ENCODE measurements at regions not wholly inside any gene's neighbourhood (a gene's known extent, or its start where the extent isn't known, plus 50 kb on each side); places are given as distances from the start of the nearest gene placed in this dataset.
A peak's percentile ranks its signal among the peaks of the same experiment; 100 is the strongest.
"Not testable (repeated sequence)": the region's sequence is repeated elsewhere in the genome, so short reads cannot be mapped to it uniquely, and the experiment has no call there.

GRCh38 chr22:22728382-22728781 is 84.0 kb downstream of the GGTLC2 start:
- H3K27me3 ChIP-seq: peaks cover 0 to 19% (median 0%) of the 10 kb centered on the region in 3 donors
- intact Hi-C loops (cut with DNase I): no loop called here
- H3K9me3 ChIP-seq: no peaks in the 10 kb centered on the region
- no peaks in the 10 kb centered on the region for H3K36me3 ChIP-seq
- no peak for DNase-seq
- no peak overlapping the region for H3K27ac ChIP-seq
- H3K4me1 ChIP-seq: no peaks in the 10 kb centered on the region
- TF ChIP-seq CTCF (IDR thresholded peaks at IDR 0.05) (no peak), EP300 (IDR thresholded peaks at IDR 0.05) (no peak), POLR2A (IDR thresholded peaks at IDR 0.05) (no peak), POLR2AphosphoS5 (IDR thresholded peaks at IDR 0.05) (no peak)
- 79 to 82% methylated on average over 5 of the region's 5 CpGs for WGBS, 2 donors
- H3K4me3 ChIP-seq: no peak overlapping the region

- intact Hi-C loops (cut with DNase I): no loop called here
- TF ChIP-seq EP300 (IDR thresholded peaks at IDR 0.05): no peak
- TF ChIP-seq CTCF (IDR thresholded peaks at IDR 0.05): no peak
- TF ChIP-seq POLR2A (IDR thresholded peaks at IDR 0.05): no peak
- no peak for TF ChIP-seq POLR2AphosphoS5 (IDR thresholded peaks at IDR 0.05)
These were observed 86.4 kb downstream of the GGTLC2 start for GRCh38 chr22:22730655-22731373.

GRCh38 chr22:22731374-22731676 is 86.9 kb downstream of the GGTLC2 start:
- H3K4me3 ChIP-seq: no peak overlapping the region
- H3K9me3 ChIP-seq: no peaks in the 10 kb centered on the region
- no peak for TF ChIP-seq CTCF (IDR thresholded peaks at IDR 0.05)
- no peak for TF ChIP-seq POLR2A (IDR thresholded peaks at IDR 0.05)
- no peak for TF ChIP-seq POLR2AphosphoS5 (IDR thresholded peaks at IDR 0.05)
- TF ChIP-seq EP300 (IDR thresholded peaks at IDR 0.05): no peak
- no peak for DNase-seq
- no peaks in the 10 kb centered on the region for H3K36me3 ChIP-seq
- intact Hi-C loops (cut with DNase I): no loop called here
- H3K27ac ChIP-seq: no peak overlapping the region
- H3K4me1 ChIP-seq: no peaks in the 10 kb centered on the region
- peaks cover 0 to 15% (median 0%) of the 10 kb centered on the region in 3 donors for H3K27me3 ChIP-seq
- 93 to 99% methylated on average over 4 of the region's 4 CpGs for WGBS, 2 donors

More at GRCh38 chr22:22730655-22731373, 86.4 kb downstream of the GGTLC2 start:
- Histone ChIP-seq H3K27ac (no peak overlapping the region), H3K9me3 (no peaks in the 10 kb centered on the region), H3K27me3 (peaks cover 0 to 15% (median 0%) of the 10 kb centered on the region in 3 donors), H3K36me3 (no peaks in the 10 kb centered on the region), H3K4me3 (no peak overlapping the region), H3K4me1 (no peaks in the 10 kb centered on the region)
- peak; percentile 39 for DNase-seq
- 91 to 93% methylated on average over 9 of the region's 9 CpGs for WGBS, 2 donors

GRCh38 chr22:22733006-22733405 is 88.6 kb downstream of the GGTLC2 start:
- H3K4me3 ChIP-seq; H3K4me1 ChIP-seq; intact Hi-C loops (cut with DNase I); H3K27ac ChIP-seq; DNase-seq; H3K9me3 ChIP-seq; H3K36me3 ChIP-seq: not testable (repeated sequence)
- H3K27me3 ChIP-seq: peaks cover 0 to 15% (median 0%) of the 10 kb centered on the region in 3 donors
- WGBS, 2 donors: 78 to 84% methylated on average over 2 of the region's 2 CpGs

GRCh38 chr22:22733881-22734373 is 89.5 kb downstream of the GGTLC2 start:
- Histone ChIP-seq H3K4me1 (no peaks in the 10 kb centered on the region), H3K27ac (no peak overlapping the region), H3K4me3 (no peak overlapping the region), H3K27me3 (peaks cover 0 to 15% (median 0%) of the 10 kb centered on the region in 3 donors), H3K36me3 (no peaks in the 10 kb centered on the region), H3K9me3 (no peaks in the 10 kb centered on the region)
- intact Hi-C loops (cut with DNase I): no loop called here
- WGBS, 2 donors: 80 to 85% methylated on average over 7 of the region's 7 CpGs
- no peak for DNase-seq
- TF ChIP-seq CTCF (IDR thresholded peaks at IDR 0.05) (no peak), POLR2AphosphoS5 (IDR thresholded peaks at IDR 0.05) (no peak), EP300 (IDR thresholded peaks at IDR 0.05) (no peak), POLR2A (IDR thresholded peaks at IDR 0.05) (no peak)

GRCh38 chr22:22734395-22735272 is 90.2 kb downstream of the GGTLC2 start:
- DNase-seq; H3K36me3 ChIP-seq; H3K27ac ChIP-seq; intact Hi-C loops (cut with DNase I); H3K4me3 ChIP-seq; H3K9me3 ChIP-seq; H3K4me1 ChIP-seq: not testable (repeated sequence)
- H3K27me3 ChIP-seq: peaks cover 0 to 11% (median 0%) of the 10 kb centered on the region in 3 donors
- WGBS, 2 donors: 74 to 84% methylated on average over 17 of the region's 17 CpGs

GRCh38 chr22:22735276-22735675 is 90.9 kb downstream of the GGTLC2 start:
- H3K9me3 ChIP-seq; H3K36me3 ChIP-seq; intact Hi-C loops (cut with DNase I); H3K4me1 ChIP-seq; DNase-seq; H3K27ac ChIP-seq; H3K27me3 ChIP-seq; H3K4me3 ChIP-seq: not testable (repeated sequence)
- WGBS, 2 donors: 84 to 93% methylated on average over 4 of the region's 4 CpGs

Data from sigmoid colon (tissue), 6 donors.